Activated naive CD8-positive, alpha-beta T cell treated with anti-CD3 and anti-CD28 coated beads, Interleukin-2, amount 50 U/mL, for 24 hours (primary cell): ENCODE measurements at regions not wholly inside any gene's neighbourhood (a gene's known extent, or its start where the extent isn't known, plus 50 kb on each side); places are given as distances from the start of the nearest gene placed in this dataset.
"Not testable (repeated sequence)": the region's sequence is repeated elsewhere in the genome, so short reads cannot be mapped to it uniquely, and the experiment has no call there.

Experiments used
- ATAC-seq: fragments of 150-1000 bp; cut with Tn5 transposase; one replicate; pipeline ENCODE4 v1.10.0; 2021
- DNase-seq: peaks from one replicate; pipeline ENCODE4 v3.0.0; 2021
- H3K27ac Mint-ChIP-seq: one replicate; pipeline ENCODE4 v1.8.0; 2021; ENCODE audit warnings: mild to moderate bottlenecking, mixed read lengths
- H3K27me3 Mint-ChIP-seq: one replicate; pipeline ENCODE4 v1.8.0; 2021; ENCODE audit warnings: mixed read lengths
- H3K36me3 Mint-ChIP-seq: one replicate; pipeline ENCODE4 v1.8.0; 2021; ENCODE audit warnings: low read depth, mixed read lengths
- H3K4me1 Mint-ChIP-seq: one replicate; pipeline ENCODE4 v1.8.0; 2021; ENCODE audit warnings: mixed read lengths
- H3K4me3 Mint-ChIP-seq: one replicate; pipeline ENCODE4 v1.8.0; 2021; ENCODE audit warnings: mild to moderate bottlenecking, moderate library complexity, mixed read lengths
- H3K9me3 Mint-ChIP-seq: one replicate; pipeline ENCODE4 v1.8.0; 2021; ENCODE audit warnings: mixed read lengths

- peaks cover 4% of the 10 kb centered on the region for H3K9me3 Mint-ChIP-seq
- no peak overlapping the region for H3K4me3 Mint-ChIP-seq
- no peak overlapping the region for H3K27ac Mint-ChIP-seq
- H3K27me3 Mint-ChIP-seq, result no peaks in the 10 kb centered on the region
- H3K36me3 Mint-ChIP-seq, result no peaks in the 10 kb centered on the region
- H3K4me1 Mint-ChIP-seq, result no peaks in the 10 kb centered on the region
- DNase-seq (no peak), ATAC-seq (no peak)
These were observed 634.7 kb upstream of the ARRDC3 start for GRCh38 chr5:92017776-92018175.

- H3K4me1 Mint-ChIP-seq, DNase-seq, H3K27me3 Mint-ChIP-seq, H3K4me3 Mint-ChIP-seq, H3K36me3 Mint-ChIP-seq, ATAC-seq, H3K9me3 Mint-ChIP-seq, H3K27ac Mint-ChIP-seq: not testable (repeated sequence)
These were observed 628.7 kb upstream of the ARRDC3 start for GRCh38 chr5:92011845-92012244.

GRCh38 chr5:92003806-92004205 lies 620.7 kb upstream of the ARRDC3 start:
- no peak for ATAC-seq
- Mint-ChIP-seq H3K4me3 (no peak overlapping the region), H3K27me3 (no peaks in the 10 kb centered on the region), H3K36me3 (no peaks in the 10 kb centered on the region), H3K9me3 (no peaks in the 10 kb centered on the region), H3K4me1 (no peaks in the 10 kb centered on the region), H3K27ac (no peak overlapping the region)
- DNase-seq, result no peak

- no peaks in the 10 kb centered on the region for H3K36me3 Mint-ChIP-seq
- no peak overlapping the region for H3K27ac Mint-ChIP-seq
- DNase-seq, result no peak
- no peak for ATAC-seq
- no peaks in the 10 kb centered on the region for H3K9me3 Mint-ChIP-seq
- H3K4me3 Mint-ChIP-seq, result no peak overlapping the region
- no peaks in the 10 kb centered on the region for H3K27me3 Mint-ChIP-seq
- no peaks in the 10 kb centered on the region for H3K4me1 Mint-ChIP-seq
These were observed 619.7 kb upstream of the ARRDC3 start for GRCh38 chr5:92002721-92003274.

- H3K27me3 Mint-ChIP-seq, result no peaks in the 10 kb centered on the region
- no peak overlapping the region for H3K27ac Mint-ChIP-seq
- ATAC-seq, result no peak
- no peaks in the 10 kb centered on the region for H3K9me3 Mint-ChIP-seq
- no peaks in the 10 kb centered on the region for H3K4me1 Mint-ChIP-seq
- no peak for DNase-seq
- no peaks in the 10 kb centered on the region for H3K36me3 Mint-ChIP-seq
- H3K4me3 Mint-ChIP-seq, result no peak overlapping the region
These were observed 615.7 kb upstream of the ARRDC3 start for GRCh38 chr5:91998774-91999173.

- ATAC-seq (no peak), DNase-seq (no peak)
- no peak overlapping the region for H3K4me3 Mint-ChIP-seq
- no peak overlapping the region for H3K27ac Mint-ChIP-seq
- H3K9me3 Mint-ChIP-seq, result peaks cover 5% of the 10 kb centered on the region
- no peaks in the 10 kb centered on the region for H3K4me1 Mint-ChIP-seq
- H3K27me3 Mint-ChIP-seq, result no peaks in the 10 kb centered on the region
- H3K36me3 Mint-ChIP-seq, result no peaks in the 10 kb centered on the region
These were observed 600.8 kb upstream of the ARRDC3 start for GRCh38 chr5:91983869-91984268.

GRCh38 chr5:91978221-91978882 lies 595.2 kb upstream of the ARRDC3 start:
- H3K4me1 Mint-ChIP-seq, result no peaks in the 10 kb centered on the region
- H3K9me3 Mint-ChIP-seq, result no peaks in the 10 kb centered on the region
- no peak for DNase-seq
- H3K27ac Mint-ChIP-seq, result no peak overlapping the region
- H3K27me3 Mint-ChIP-seq, result no peaks in the 10 kb centered on the region
- no peak for ATAC-seq
- H3K36me3 Mint-ChIP-seq, result no peaks in the 10 kb centered on the region
- no peak overlapping the region for H3K4me3 Mint-ChIP-seq

GRCh38 chr5:91977579-91977978 lies 594.5 kb upstream of the ARRDC3 start:
- H3K27ac Mint-ChIP-seq, result no peak overlapping the region
- ATAC-seq, result no peak
- no peaks in the 10 kb centered on the region for H3K36me3 Mint-ChIP-seq
- H3K27me3 Mint-ChIP-seq, result no peaks in the 10 kb centered on the region
- H3K9me3 Mint-ChIP-seq, result no peaks in the 10 kb centered on the region
- H3K4me1 Mint-ChIP-seq, result no peaks in the 10 kb centered on the region
- DNase-seq, result no peak
- H3K4me3 Mint-ChIP-seq, result no peak overlapping the region

- Mint-ChIP-seq H3K4me1 (no peaks in the 10 kb centered on the region), H3K27ac (no peak overlapping the region), H3K36me3 (no peaks in the 10 kb centered on the region), H3K27me3 (no peaks in the 10 kb centered on the region), H3K9me3 (no peaks in the 10 kb centered on the region), H3K4me3 (no peak overlapping the region)
- no peak for ATAC-seq
- no peak for DNase-seq
These were observed 593.3 kb upstream of the ARRDC3 start for GRCh38 chr5:91976451-91976850.

GRCh38 chr5:91963166-91963565 lies 580.0 kb upstream of the ARRDC3 start:
- Mint-ChIP-seq H3K36me3 (no peaks in the 10 kb centered on the region), H3K4me3 (no peak overlapping the region), H3K4me1 (no peaks in the 10 kb centered on the region), H3K27ac (no peak overlapping the region), H3K9me3 (no peaks in the 10 kb centered on the region), H3K27me3 (no peaks in the 10 kb centered on the region)
- no peak for ATAC-seq
- DNase-seq, result no peak

- no peak overlapping the region for H3K27ac Mint-ChIP-seq
- H3K9me3 Mint-ChIP-seq, result no peaks in the 10 kb centered on the region
- no peak for DNase-seq
- no peaks in the 10 kb centered on the region for H3K27me3 Mint-ChIP-seq
- no peaks in the 10 kb centered on the region for H3K36me3 Mint-ChIP-seq
- no peak for ATAC-seq
- H3K4me3 Mint-ChIP-seq, result no peak overlapping the region
- H3K4me1 Mint-ChIP-seq, result no peaks in the 10 kb centered on the region
These were observed 574.5 kb upstream of the ARRDC3 start for GRCh38 chr5:91957666-91958065.

- no peaks in the 10 kb centered on the region for H3K9me3 Mint-ChIP-seq
- H3K27ac Mint-ChIP-seq, result no peak overlapping the region
These were observed 573.6 kb upstream of the ARRDC3 start for GRCh38 chr5:91956738-91957137.

GRCh38 chr5:91955610-91956009 lies 572.5 kb upstream of the ARRDC3 start:
- no peaks in the 10 kb centered on the region for H3K9me3 Mint-ChIP-seq
- no peaks in the 10 kb centered on the region for H3K27me3 Mint-ChIP-seq
- H3K36me3 Mint-ChIP-seq, result no peaks in the 10 kb centered on the region
- no peak overlapping the region for H3K4me3 Mint-ChIP-seq
- DNase-seq, result no peak
- H3K27ac Mint-ChIP-seq, result no peak overlapping the region
- ATAC-seq, result no peak
- H3K4me1 Mint-ChIP-seq, result no peaks in the 10 kb centered on the region

More at GRCh38 chr5:91956738-91957137, 573.6 kb upstream of the ARRDC3 start:
- Mint-ChIP-seq H3K36me3 (no peaks in the 10 kb centered on the region), H3K4me1 (no peaks in the 10 kb centered on the region), H3K27me3 (no peaks in the 10 kb centered on the region), H3K4me3 (no peak overlapping the region)
- no peak for ATAC-seq
- DNase-seq, result no peak

GRCh38 chr5:91954136-91954535 lies 571.0 kb upstream of the ARRDC3 start:
- H3K4me3 Mint-ChIP-seq, result no peak overlapping the region
- no peaks in the 10 kb centered on the region for H3K36me3 Mint-ChIP-seq
- no peaks in the 10 kb centered on the region for H3K9me3 Mint-ChIP-seq
- H3K27me3 Mint-ChIP-seq, result no peaks in the 10 kb centered on the region
- DNase-seq (no peak), ATAC-seq (no peak)
- no peak overlapping the region for H3K27ac Mint-ChIP-seq
- H3K4me1 Mint-ChIP-seq, result no peaks in the 10 kb centered on the region

- ATAC-seq (no peak), DNase-seq (no peak)
- H3K9me3 Mint-ChIP-seq, result no peaks in the 10 kb centered on the region
- no peaks in the 10 kb centered on the region for H3K27me3 Mint-ChIP-seq
- no peak overlapping the region for H3K4me3 Mint-ChIP-seq
- H3K27ac Mint-ChIP-seq, result no peak overlapping the region
- H3K4me1 Mint-ChIP-seq, result no peaks in the 10 kb centered on the region
- H3K36me3 Mint-ChIP-seq, result no peaks in the 10 kb centered on the region
These were observed 567.2 kb upstream of the ARRDC3 start for GRCh38 chr5:91950328-91950727.

GRCh38 chr5:91946870-91947269 lies 563.8 kb upstream of the ARRDC3 start:
- Mint-ChIP-seq H3K9me3 (no peaks in the 10 kb centered on the region), H3K27me3 (no peaks in the 10 kb centered on the region), H3K4me3 (no peak overlapping the region), H3K36me3 (no peaks in the 10 kb centered on the region), H3K27ac (no peak overlapping the region), H3K4me1 (no peaks in the 10 kb centered on the region)
- DNase-seq (no peak), ATAC-seq (no peak)
